ENCODE measurements at regions not wholly inside any gene's neighbourhood (a gene's known extent, or its start where the extent isn't known, plus 50 kb on each side); places are given as distances from the start of the nearest gene placed in this dataset.

DNA sequence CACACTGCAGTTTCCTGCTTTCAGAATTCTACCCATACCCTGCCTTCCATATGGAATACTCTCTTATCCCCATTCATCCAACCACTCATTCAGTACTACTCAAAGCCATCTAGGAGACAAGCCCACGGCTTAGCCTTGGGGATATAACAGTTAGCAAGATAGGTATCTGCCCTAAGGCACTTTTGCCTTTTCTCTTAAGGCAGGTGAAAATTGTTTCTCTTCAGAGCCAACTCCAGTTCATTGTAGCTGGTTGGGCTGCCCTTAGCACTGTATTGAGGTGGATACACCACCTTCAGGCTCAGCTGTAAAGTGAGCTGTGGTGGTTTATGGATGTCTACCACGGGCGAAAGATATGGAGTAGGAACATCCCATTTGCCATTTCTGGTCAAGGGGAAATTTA lies 729.7 kb upstream of the TBX3 start:
- H3K27ac ChIP-seq, result no peak overlapping the region
- TF ChIP-seq, protein P1, sequence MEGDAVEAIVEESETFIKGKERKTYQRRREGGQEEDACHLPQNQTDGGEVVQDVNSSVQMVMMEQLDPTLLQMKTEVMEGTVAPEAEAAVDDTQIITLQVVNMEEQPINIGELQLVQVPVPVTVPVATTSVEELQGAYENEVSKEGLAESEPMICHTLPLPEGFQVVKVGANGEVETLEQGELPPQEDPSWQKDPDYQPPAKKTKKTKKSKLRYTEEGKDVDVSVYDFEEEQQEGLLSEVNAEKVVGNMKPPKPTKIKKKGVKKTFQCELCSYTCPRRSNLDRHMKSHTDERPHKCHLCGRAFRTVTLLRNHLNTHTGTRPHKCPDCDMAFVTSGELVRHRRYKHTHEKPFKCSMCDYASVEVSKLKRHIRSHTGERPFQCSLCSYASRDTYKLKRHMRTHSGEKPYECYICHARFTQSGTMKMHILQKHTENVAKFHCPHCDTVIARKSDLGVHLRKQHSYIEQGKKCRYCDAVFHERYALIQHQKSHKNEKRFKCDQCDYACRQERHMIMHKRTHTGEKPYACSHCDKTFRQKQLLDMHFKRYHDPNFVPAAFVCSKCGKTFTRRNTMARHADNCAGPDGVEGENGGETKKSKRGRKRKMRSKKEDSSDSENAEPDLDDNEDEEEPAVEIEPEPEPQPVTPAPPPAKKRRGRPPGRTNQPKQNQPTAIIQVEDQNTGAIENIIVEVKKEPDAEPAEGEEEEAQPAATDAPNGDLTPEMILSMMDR (conservative IDR thresholded peaks at IDR 0.05), result no peak

DNA sequence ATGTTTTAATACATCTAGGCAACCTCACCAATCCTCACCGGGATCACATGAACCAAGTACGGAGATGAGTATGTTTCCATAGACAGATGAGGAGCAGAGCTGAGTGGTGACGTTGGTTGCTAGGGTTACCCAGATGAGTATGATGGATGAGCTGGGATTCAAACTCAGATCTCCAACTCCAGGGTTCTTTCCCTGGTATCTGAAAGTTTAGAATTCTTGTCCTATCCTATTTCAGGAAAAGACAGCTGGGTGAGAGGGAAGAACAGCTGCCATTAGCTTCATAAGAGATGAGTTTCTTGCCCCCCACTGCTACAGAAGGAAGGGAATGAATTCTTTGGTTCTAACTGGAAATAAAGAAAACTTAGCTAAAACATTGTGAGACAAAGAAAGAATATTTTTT lies 728.9 kb upstream of the TBX3 start:
- no peak overlapping the region for H3K27ac ChIP-seq
- TF ChIP-seq, protein P1 (conservative IDR thresholded peaks at IDR 0.05), result no peak

DNA sequence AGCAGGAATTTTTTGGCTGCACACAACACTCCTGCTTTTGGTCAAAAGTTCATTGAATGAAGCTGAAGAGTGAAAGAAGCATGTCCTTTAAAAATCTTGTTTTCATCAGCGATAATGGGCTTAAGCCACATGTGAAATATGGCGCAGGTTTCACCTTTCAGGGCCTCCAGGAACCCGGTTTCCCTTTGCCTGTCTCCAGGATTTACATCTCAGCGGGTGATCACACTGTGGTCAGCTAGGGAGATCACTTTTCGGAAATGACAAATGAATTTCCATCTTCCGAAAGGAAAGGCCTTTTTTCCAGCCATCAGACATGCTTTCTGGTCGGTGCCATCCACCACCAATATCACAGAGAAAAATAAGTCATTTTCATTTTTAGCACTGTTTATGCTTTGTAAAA lies 727.1 kb upstream of the TBX3 start:
- TF ChIP-seq, protein P1 (conservative IDR thresholded peaks at IDR 0.05), result no peak
- no peak overlapping the region for H3K27ac ChIP-seq

DNA sequence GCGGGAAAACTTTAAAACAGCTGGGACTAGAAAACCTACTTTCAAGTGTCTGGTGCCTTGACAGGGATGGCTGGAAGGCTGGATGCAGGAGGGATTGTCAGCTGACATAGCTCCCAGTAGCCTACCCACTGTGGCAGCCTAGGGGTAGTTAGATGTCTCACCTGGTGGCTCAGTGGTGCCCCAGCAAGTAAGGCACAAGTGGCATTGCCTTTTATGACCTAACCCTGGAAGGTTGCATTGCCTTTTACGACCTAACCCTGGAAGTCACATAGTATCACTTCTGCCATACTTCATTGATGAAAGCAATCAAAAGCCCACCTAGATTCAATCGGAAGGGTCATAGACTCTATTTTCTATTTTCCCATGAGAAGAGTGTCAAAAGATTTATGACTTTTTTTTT lies 724.7 kb upstream of the TBX3 start:
- no peak overlapping the region for H3K27ac ChIP-seq
- TF ChIP-seq, protein P1 (conservative IDR thresholded peaks at IDR 0.05), result no peak

DNA sequence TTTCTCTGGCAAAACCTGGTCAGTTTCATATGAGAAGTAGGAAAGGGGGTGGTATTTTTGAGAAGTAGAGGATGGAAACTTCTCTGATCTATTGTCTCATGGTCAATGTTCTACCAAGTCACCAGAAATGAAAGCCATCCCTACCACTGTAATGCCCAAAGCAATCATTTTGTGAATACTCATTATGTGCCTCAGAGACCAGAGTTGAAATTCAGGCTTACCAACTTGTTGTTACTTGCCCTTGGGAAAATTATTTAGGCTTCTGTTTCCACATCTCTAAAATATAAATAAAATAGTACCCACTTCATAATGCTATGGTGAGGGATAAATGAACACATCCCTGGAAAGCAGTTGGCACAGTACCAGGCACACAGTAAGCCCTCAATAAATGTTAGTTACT lies 723.7 kb upstream of the TBX3 start:
- no peak overlapping the region for H3K27ac ChIP-seq
- TF ChIP-seq, protein P1 (conservative IDR thresholded peaks at IDR 0.05), result no peak

DNA sequence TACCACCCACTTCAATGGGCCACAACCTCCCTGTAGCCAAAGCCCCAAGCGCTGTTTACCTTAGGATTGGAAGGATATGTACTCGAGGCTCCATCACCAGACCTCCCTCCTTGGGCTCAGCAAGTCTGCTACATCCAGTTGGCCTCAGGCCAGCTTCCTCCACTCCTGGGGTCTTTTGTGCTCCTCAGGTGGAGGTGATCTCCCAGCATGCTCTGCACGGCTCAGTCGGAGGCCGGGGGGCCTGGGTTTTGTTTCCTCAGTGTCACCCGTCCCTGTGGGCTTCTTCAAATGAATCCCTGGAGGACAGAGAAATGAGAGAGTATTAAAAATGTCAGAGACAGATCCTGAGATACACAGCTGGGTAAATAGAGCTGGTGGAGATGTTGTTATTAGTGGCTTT lies 723.1 kb upstream of the TBX3 start:
- TF ChIP-seq, protein P1 (conservative IDR thresholded peaks at IDR 0.05), result no peak
- H3K27ac ChIP-seq, result no peak overlapping the region

DNA sequence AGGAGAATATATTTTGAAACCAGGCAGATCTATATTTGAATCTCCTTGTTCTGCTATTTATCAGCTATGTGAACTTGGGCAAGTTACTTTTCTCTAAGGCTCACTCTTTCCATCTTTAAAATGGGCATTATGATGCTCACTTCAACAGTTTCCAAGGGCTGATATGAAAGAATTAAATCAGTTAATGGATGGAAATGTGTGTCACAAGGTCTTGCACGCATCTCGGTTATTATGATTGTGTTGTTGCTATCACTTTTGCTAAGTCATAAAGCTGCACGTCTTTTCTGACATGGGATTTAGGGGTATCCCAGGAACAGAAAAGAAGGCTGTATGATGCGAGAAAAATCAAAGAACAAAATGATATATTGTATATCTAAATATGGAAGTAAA lies 721.5 kb upstream of the TBX3 start:
- TF ChIP-seq, protein P1 (conservative IDR thresholded peaks at IDR 0.05), result no peak

More for the DNA sequence above, 721.5 kb upstream of the TBX3 start:
- H3K27ac ChIP-seq, result no peak overlapping the region
